OCI-LY3 (cell line): ENCODE measurements at regions not wholly inside any gene's neighbourhood (a gene's known extent, or its start where the extent isn't known, plus 50 kb on each side); places are given as distances from the start of the nearest gene placed in this dataset.

ENCODE experiments used
- EZH2phosphoT487 ChIP-seq: fragments of 200-600 bp; shearing (Covaris generic); IDR thresholded peaks from 2 replicates; pipeline ENCODE4 v1.6.1; 2018; ENCODE audit warnings: antibody characterized with exemption, mixed run types, low read depth
- TF ChIP-seq, protein P1 (sequence below): fragments of 200-600, 300-600 bp; sonication (generic); IDR thresholded peaks from 2 replicates; pipeline ENCODE4 v1.5.1; 2014; ENCODE audit warnings: antibody characterized with exemption, low read length, low read depth

GRCh38 chr7:91379991-91380390, 115.8 kb downstream of the FZD1 start:
- TF ChIP-seq, protein P1, sequence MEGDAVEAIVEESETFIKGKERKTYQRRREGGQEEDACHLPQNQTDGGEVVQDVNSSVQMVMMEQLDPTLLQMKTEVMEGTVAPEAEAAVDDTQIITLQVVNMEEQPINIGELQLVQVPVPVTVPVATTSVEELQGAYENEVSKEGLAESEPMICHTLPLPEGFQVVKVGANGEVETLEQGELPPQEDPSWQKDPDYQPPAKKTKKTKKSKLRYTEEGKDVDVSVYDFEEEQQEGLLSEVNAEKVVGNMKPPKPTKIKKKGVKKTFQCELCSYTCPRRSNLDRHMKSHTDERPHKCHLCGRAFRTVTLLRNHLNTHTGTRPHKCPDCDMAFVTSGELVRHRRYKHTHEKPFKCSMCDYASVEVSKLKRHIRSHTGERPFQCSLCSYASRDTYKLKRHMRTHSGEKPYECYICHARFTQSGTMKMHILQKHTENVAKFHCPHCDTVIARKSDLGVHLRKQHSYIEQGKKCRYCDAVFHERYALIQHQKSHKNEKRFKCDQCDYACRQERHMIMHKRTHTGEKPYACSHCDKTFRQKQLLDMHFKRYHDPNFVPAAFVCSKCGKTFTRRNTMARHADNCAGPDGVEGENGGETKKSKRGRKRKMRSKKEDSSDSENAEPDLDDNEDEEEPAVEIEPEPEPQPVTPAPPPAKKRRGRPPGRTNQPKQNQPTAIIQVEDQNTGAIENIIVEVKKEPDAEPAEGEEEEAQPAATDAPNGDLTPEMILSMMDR = no peak
- no peak for TF ChIP-seq EZH2phosphoT487
